ENCODE measurements at regions not wholly inside any gene's neighbourhood (a gene's known extent, or its start where the extent isn't known, plus 50 kb on each side); places are given as distances from the start of the nearest gene placed in this dataset.

- POLR2A ChIA-PET (ENCODE audit: low non-redundant PET) = no interaction called here
- no peak for DNase-seq (ENCODE audit: low spot score)
- H3K27ac ChIP-seq = no peak overlapping the region
- CTCF ChIA-PET = no interaction called here
- no peak for TF ChIP-seq CTCF (conservative IDR thresholded peaks at IDR 0.05; ENCODE audit: low read depth)
Observed at GRCh38 chr21:22409571-22409970, 1411.4 kb downstream of the NCAM2 start.

- POLR2A ChIA-PET (ENCODE audit: low non-redundant PET) = no interaction called here
Observed at GRCh38 chr21:22416555-22416954, 1418.3 kb downstream of the NCAM2 start.

GRCh38 chr21:22421416-22422180, 1423.4 kb downstream of the NCAM2 start:
- TF ChIP-seq CTCF (conservative IDR thresholded peaks at IDR 0.05; ENCODE audit: low read depth) = no peak
- CTCF ChIA-PET = interaction anchor here (0.6 kb wide), 2 partner anchors 18 to 130 kb away, joined by 6 to 7 read pairs; no protein-coding TSS in a partner anchor
- POLR2A ChIA-PET (ENCODE audit: low non-redundant PET) = no interaction called here
- H3K27ac ChIP-seq = no peak overlapping the region
- DNase-seq (ENCODE audit: low spot score) = no peak

More at GRCh38 chr21:22416555-22416954, 1418.3 kb downstream of the NCAM2 start:
- CTCF ChIA-PET = no interaction called here
- no peak overlapping the region for H3K27ac ChIP-seq
- DNase-seq (ENCODE audit: low spot score) = no peak
- no peak for TF ChIP-seq CTCF (conservative IDR thresholded peaks at IDR 0.05; ENCODE audit: low read depth)

- no peak for TF ChIP-seq CTCF (conservative IDR thresholded peaks at IDR 0.05; ENCODE audit: low read depth)
- ChIA-PET POLR2A (ENCODE audit: low non-redundant PET) (no interaction called here), CTCF (no interaction called here)
- no peak for DNase-seq (ENCODE audit: low spot score)
- no peak overlapping the region for H3K27ac ChIP-seq
Observed at GRCh38 chr21:22438428-22439086, 1440.3 kb downstream of the NCAM2 start.

- no peak overlapping the region for H3K27ac ChIP-seq
- POLR2A ChIA-PET (ENCODE audit: low non-redundant PET) = no interaction called here
- no peak for TF ChIP-seq CTCF (conservative IDR thresholded peaks at IDR 0.05; ENCODE audit: low read depth)
- no peak for DNase-seq (ENCODE audit: low spot score)
- CTCF ChIA-PET = no interaction called here
Observed at GRCh38 chr21:22444990-22445389, 1446.8 kb downstream of the NCAM2 start.

GRCh38 chr21:22450507-22450906, 1452.3 kb downstream of the NCAM2 start:
- ChIA-PET CTCF (no interaction called here), POLR2A (ENCODE audit: low non-redundant PET) (no interaction called here)
- no peak overlapping the region for H3K27ac ChIP-seq
- TF ChIP-seq CTCF (conservative IDR thresholded peaks at IDR 0.05; ENCODE audit: low read depth) = no peak
- no peak for DNase-seq (ENCODE audit: low spot score)
